Right lobe of liver (tissue), 6 donors: ENCODE measurements at regions not wholly inside any gene's neighbourhood (a gene's known extent, or its start where the extent isn't known, plus 50 kb on each side); places are given as distances from the start of the nearest gene placed in this dataset.
A peak's percentile ranks its signal among the peaks of the same experiment; 100 is the strongest.

Experiments used
- ATAC-seq, 4 donors: fragments of 200-7000 bp; cut with Tn5 transposase; one replicate each; pipeline ENCODE4 v1.9.1; 2020; ENCODE audit warnings: mild to moderate bottlenecking in 4 of 4, moderate library complexity in 4 of 4
- DNase-seq, 3 donors: peaks; one replicate each; pipeline ENCODE4 v3.0.0-alpha.2; 2020
- H3K27ac ChIP-seq, 3 donors: fragments of 200-600 bp; one replicate each; pipeline ENCODE4 v1.8.0; 2022
- H3K27me3 ChIP-seq, 2 donors: fragments of 200-600 bp; one replicate each; pipeline ENCODE4 v1.8.0; 2022
- H3K36me3 ChIP-seq, 4 donors: fragments of 200-600 bp; sonication (generic) in 1 of 4; one replicate each; pipeline versions ENCODE4 v1.5.1 to v1.8.0; 2017 to 2022; ENCODE audit warnings: control low read depth in 1 of 4
- H3K4me1 ChIP-seq, 4 donors: fragments of 200-600 bp; sonication (generic) in 1 of 4; one replicate each; pipeline versions ENCODE4 v1.5.1 to v1.8.0; 2017 to 2022; ENCODE audit warnings: control low read depth in 1 of 4
- H3K4me3 ChIP-seq, 3 donors: fragments of 200-600 bp; one replicate each; pipeline ENCODE4 v1.8.0; 2022
- H3K9me3 ChIP-seq, 4 donors: fragments of 200-600 bp; sonication (generic) in 1 of 4; one replicate each; pipeline versions ENCODE4 v1.5.1 to v1.8.0; 2017 to 2022; ENCODE audit warnings: control low read depth in 1 of 4
- POLR2A ChIP-seq: fragments of 450-650 bp; IDR thresholded peaks from one replicate; pipeline ENCODE4 v1.6.1; 2017; ENCODE audit warnings: antibody characterized with exemption, mild to moderate bottlenecking
- WGBS: methylation state at CpG from one replicate; pipeline ENCODE4 v1.1.6; 2018; ENCODE audit warnings: low coverage, low lambda C conversion rate; ENCODE audit not compliant: insufficient coverage; ENCODE audit errors: missing lambda C conversion rate; 5-methylcytosine and 5-hydroxymethylcytosine counted together
- intact Hi-C, 2 donors: fragments of 100-400 bp; cut with DNase I; formaldehyde crosslinking; loops; one replicate each; pipeline versions ENCODE4 v1.11.2 to v1.14.1; 2022
- TF ChIP-seq, protein P1 (sequence below), 4 donors: fragments of 200-600 bp in 3 of 4; fragments of 450-650 bp in 1 of 4; IDR thresholded peaks; one replicate each; pipeline versions ENCODE4 v1.5.1 to v1.8.0; 2016 to 2022; ENCODE audit warnings: antibody characterized with exemption in 4 of 4, mild to moderate bottlenecking in 2 of 4
- donor health status: DM: no; HTN: yes; CAD: no.
- donor health status: DM: no; HTN: no; CAD: no.
- donor health status: DM: no; HTN: no; CAD: no.
- donor health status: DM: no; HTN: yes; CAD: no.
- donor health status: DM: no; HTN: yes; CAD: no.

DNA sequence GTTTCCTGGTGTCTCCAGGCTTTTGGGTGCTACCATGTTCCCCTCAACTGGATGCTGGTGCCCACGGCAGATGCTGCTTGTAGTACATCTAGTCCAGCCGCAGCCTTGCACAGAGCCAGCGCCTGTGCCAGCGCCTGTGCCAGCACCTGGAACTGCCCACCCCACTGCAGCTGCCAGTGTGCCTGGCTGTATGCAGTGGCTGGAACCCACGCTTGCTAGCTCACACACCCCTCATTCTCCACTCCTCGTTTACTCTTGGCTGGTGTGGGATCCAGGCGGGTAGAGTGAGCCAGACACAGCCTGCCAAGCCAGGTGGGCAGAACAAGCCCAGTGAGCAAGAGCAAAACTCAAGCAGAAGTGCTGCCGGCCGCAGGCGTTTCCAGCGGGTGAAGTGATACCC lies 428.6 kb downstream of the SLITRK1 start:
- intact Hi-C loops: no loop called here
- ATAC-seq: peak in 2 of 4 donors; percentile 7 to 30

DNA sequence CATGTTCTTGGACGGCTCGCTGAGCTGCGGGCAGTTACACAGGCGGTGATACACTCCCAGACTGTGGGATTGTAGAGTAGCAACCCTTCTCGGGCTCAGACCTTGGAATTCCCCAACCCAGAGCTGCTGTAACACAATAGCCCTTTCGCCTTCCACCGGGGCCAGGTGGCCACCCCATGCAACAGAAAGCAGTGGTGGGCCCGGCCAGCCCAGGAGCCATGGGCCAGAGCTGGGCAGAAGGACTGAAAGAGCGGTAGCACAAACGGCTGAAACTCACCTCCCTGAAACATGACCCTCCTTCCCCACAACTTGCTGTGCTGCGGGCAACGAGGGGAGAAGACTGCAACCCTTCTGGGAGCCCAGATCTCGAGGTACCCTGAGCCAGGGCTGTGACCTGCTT lies 429.0 kb downstream of the SLITRK1 start:
- Histone ChIP-seq H3K27ac (no peak overlapping the region), H3K4me1 (no peaks in the 10 kb centered on the region), H3K9me3 (no peaks in the 10 kb centered on the region), H3K36me3 (no peaks in the 10 kb centered on the region), H3K4me3 (no peak overlapping the region), H3K27me3 (no peaks in the 10 kb centered on the region)
- no peak for DNase-seq
- no peak for TF ChIP-seq POLR2A
- TF ChIP-seq, protein P1, sequence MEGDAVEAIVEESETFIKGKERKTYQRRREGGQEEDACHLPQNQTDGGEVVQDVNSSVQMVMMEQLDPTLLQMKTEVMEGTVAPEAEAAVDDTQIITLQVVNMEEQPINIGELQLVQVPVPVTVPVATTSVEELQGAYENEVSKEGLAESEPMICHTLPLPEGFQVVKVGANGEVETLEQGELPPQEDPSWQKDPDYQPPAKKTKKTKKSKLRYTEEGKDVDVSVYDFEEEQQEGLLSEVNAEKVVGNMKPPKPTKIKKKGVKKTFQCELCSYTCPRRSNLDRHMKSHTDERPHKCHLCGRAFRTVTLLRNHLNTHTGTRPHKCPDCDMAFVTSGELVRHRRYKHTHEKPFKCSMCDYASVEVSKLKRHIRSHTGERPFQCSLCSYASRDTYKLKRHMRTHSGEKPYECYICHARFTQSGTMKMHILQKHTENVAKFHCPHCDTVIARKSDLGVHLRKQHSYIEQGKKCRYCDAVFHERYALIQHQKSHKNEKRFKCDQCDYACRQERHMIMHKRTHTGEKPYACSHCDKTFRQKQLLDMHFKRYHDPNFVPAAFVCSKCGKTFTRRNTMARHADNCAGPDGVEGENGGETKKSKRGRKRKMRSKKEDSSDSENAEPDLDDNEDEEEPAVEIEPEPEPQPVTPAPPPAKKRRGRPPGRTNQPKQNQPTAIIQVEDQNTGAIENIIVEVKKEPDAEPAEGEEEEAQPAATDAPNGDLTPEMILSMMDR (IDR thresholded peaks at IDR 0.05): no peak
- intact Hi-C loops: no loop called here
- ATAC-seq: peak in 1 of 4 donors; percentile 16
- WGBS: no CpG with 5 or more reads among the region's 13 CpGs

More for the DNA sequence above, 428.6 kb downstream of the SLITRK1 start:
- no peaks in the 10 kb centered on the region for H3K4me1 ChIP-seq
- WGBS: 88% methylated on average over 4 of the region's 11 CpGs
- no peak for TF ChIP-seq POLR2A
- TF ChIP-seq, protein P1 (IDR thresholded peaks at IDR 0.05): no peak
- DNase-seq: no peak
- H3K4me3 ChIP-seq: no peak overlapping the region
- no peak overlapping the region for H3K27ac ChIP-seq
- H3K36me3 ChIP-seq: no peaks in the 10 kb centered on the region
- no peaks in the 10 kb centered on the region for H3K9me3 ChIP-seq
- no peaks in the 10 kb centered on the region for H3K27me3 ChIP-seq

DNA sequence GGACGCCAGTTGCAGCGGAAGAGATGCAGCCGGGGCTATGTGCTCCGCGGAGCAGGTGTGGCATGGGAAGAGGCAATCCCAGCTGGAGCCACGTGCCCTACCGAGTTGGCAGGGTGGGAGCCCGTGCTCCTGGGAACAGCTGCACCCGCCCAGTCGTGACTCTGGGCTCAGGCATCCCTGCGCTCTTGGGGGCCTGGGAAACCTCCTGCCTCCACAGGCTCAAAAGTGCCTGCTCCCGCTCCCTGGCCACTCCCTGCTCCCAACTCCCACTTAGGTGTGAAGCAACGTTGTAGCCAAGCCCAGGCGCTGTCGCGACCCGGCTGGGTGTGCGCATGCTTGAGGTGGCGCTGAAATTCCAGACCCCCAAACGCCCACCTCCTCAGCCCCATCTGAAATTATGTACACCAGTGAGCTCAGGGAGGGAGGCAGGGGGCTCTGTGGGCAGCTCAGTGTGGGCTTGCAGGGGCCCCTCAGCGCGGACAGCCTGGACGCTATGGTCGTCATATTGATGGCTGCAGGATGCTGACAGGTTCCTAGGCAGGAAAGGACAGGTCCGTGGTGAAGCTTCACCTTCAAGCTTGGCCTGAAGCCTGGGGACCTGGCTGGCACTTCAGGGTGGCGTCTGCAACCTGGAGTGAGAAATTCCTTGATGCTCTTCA lies 429.9 kb downstream of the SLITRK1 start:
- Histone ChIP-seq H3K27ac (no peak overlapping the region), H3K36me3 (no peaks in the 10 kb centered on the region), H3K4me3 (no peak overlapping the region), H3K27me3 (no peaks in the 10 kb centered on the region), H3K4me1 (no peaks in the 10 kb centered on the region), H3K9me3 (no peaks in the 10 kb centered on the region)
- DNase-seq (peak in 1 of 3 donors; percentile 51), ATAC-seq (peak in 1 of 4 donors; percentile 26)
- TF ChIP-seq POLR2A: no peak
- TF ChIP-seq, protein P1 (IDR thresholded peaks at IDR 0.05): no peak
- no CpG with 5 or more reads among the region's 26 CpGs for WGBS
- intact Hi-C loops: no loop called here

- no peak overlapping the region for H3K27ac ChIP-seq
- ATAC-seq: no peak
- DNase-seq: no peak
- H3K27me3 ChIP-seq: no peaks in the 10 kb centered on the region
- intact Hi-C loops: no loop called here
- H3K36me3 ChIP-seq: no peaks in the 10 kb centered on the region
- H3K4me1 ChIP-seq: no peaks in the 10 kb centered on the region
- TF ChIP-seq, protein P1 (IDR thresholded peaks at IDR 0.05): no peak
- TF ChIP-seq POLR2A: no peak
- no peak overlapping the region for H3K4me3 ChIP-seq
- H3K9me3 ChIP-seq: no peaks in the 10 kb centered on the region
- 37% methylated on average over 2 of the region's 2 CpGs for WGBS
Observed at GRCh38 chr13:83450591-83450990, 431.7 kb downstream of the SLITRK1 start.
